Esophagus mucosa (tissue), 1 donor: ENCODE measurements at regions not wholly inside any gene's neighbourhood (a gene's known extent, or its start where the extent isn't known, plus 50 kb on each side); places are given as distances from the start of the nearest gene placed in this dataset.

Source experiments
- ATAC-seq: fragments of 200-7000 bp; cut with Tn5 transposase; one replicate; pipeline ENCODE4 v1.9.1; 2020
- donor health status: DM: yes; HTN: yes; CAD: no.

DNA sequence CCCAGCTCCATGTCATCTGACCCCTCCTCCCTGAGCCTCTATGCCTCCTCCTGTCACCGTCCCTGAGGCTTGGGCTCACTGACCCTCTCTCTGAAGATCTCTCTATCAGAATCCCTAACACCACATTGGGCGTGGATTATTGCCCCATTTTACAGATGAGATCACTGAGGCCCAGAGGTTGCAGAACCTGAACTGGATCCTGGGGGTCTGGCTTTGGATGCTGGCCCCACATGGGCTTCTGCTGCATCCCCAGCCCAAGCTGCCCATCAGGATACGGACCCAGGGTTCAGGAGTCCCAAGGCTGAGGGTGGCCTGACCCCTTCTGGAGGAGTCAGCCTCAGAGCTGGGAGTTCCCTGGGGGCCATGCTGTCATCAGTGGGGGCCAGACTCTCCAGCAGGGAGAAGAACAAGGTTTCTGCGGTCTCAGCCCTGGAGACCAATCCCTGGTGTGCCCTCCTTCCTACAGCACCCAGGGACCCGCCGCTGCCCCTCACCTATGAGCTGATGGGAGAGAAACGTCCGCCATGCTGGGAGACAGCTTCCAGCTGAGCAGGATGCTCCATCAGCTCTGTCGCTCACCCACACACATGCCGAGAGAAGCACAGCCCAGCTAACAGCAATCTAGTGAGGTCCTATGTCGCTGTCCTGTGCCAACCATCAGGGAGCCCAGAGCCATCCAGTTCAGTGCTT, 273.1 kb downstream of the UACA start:
- ATAC-seq: no peak

DNA sequence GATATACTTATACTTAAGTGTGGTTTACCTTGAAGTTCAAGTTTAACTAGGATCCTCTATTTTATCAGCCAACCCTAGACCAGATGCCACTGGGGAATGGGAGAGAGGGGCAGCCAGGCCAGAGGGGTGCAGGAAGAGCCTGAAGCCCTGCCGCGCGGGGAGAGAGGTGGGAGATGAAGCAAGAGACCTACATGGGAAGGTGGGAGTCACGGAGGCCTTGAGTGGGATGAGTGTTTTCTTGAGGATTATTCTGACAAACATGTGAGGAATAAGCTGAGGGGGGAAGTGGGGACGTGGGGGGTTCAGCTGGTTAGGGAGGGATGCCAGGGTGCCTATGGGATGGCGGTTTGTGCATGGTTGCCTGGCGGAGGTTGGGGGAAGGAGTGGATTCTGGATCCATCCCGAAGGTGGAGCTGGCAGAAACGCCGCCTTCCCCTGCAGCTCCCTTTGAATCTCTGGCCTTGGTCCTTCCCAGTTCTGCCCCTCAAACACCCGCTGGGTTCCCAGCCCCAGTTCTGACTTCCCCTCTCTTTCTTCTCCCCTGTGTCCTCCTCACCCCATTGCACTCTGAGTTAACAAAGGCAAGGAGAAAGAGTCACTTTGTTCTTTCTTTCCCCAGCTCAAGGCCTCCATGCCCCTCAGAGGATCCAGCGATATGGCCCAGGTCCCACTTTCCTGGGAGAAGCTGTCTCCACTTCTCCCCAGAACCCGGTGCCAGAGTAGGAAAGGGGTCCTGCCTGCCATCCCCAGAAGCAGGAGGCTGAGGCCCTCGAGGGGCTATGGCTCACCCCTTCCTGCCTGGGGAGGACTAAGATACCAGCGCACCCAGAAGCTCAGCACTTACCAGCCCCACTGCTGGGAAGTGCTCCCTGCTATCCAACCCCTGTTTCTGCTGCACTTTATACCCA, 274.2 kb downstream of the UACA start:
- ATAC-seq: no peak

DNA sequence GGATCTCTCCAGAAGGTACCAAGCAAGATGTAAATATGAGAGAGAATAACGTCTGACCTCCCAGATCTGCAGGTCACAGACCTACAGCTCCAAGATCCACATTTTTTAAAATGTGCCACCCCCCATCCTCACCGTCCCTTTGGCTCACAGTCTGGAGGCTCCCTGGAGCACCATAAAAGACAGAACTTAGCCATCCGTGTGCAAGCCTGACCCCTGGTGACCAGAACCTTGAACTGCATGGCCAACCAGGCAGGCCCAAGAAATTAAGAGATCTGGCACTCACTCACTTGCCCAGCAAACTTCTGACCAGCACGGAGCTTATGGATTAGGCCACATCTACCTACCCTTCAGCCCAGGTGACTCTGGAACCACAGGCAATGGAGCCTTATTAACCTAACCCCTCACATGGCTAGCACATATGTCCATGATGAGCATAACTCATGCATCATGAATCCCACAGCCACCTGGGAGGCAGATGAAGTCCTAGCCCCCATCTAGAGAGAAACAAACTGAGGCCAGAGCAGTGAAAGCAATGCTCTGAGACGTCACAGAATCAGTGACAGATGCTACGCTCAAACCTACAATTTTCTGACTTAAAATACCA, 275.3 kb downstream of the UACA start:
- peak; percentile 62 for ATAC-seq

DNA sequence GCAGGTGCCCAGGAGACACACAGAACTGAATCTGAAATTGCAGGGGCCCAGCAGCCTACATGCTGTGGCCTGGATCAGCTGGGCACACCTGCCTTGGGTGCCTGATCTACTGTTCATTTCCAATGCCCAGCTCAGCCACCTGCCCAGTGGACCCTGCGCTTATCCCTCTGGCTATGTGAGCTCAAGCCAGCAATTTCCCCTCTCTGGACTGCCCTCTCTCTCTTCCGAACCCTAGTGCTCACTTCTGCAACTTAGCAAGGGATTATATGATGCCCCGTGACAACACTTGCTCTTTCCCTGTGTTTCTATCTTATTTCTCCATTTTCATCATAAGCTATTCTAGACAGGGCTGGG, 276.0 kb downstream of the UACA start:
- ATAC-seq: no peak

DNA sequence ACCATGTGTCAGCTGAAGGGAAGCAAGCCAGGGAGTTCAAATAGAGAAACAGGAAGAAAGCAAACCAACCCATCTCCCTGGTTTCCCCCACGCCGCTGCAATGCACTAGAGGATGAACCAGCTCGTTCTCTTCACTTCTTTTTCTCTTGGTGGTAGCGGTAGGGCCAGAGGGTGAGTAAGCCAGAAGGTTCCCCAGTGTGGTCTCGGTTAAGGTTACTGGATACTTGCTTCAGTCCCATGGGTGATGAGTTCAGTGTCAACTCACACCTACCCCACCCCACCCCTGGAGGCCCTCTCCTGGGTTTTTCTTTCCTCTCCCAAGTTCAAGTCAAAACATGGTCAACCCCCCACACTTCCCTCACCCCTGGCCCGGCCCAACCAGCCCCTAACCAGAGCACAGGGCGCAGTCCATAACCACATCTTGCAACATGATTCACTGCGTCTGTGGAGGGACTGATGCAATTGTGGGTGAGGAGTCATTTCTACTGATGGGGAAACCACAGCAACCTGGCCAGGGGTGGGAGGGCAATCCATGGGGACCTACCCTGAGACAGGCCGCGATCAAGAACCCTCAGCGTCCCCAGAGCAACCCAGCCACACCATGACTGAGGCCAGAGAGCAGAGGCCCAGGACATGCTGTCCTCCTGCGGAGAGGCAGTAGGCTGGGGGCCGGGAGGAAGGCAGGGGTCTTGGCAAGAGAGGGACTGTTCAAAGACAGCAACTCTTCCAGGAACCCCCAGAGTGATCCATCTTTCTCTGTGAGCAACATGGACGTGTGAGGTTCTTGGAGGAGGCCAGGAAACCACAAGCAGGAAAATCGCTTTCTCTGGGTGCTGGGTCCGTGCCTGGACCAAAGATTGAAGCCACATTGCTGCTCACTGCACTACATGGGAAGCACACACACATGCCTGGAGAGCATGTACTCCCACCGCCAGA, 276.6 kb downstream of the UACA start:
- peak; percentile 12 for ATAC-seq

DNA sequence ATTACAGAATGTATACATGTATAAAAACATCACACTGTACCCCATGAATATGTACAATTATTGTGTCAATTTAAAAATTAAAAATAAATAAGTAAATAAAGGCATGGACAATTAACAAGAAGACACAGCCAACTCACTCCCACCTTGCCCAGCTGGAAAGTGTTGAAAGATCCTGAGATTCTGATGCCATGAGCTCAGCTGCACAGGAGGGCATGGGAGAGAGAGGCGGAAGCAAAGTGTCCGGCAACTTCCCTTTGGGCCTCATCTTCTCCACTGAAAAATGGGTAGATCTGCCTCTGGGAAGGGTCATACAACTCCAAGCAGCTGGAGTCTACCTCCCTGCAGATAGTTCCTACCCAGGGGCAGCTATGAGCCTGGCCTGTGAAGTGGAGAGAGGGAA, 277.3 kb downstream of the UACA start:
- no peak for ATAC-seq

DNA sequence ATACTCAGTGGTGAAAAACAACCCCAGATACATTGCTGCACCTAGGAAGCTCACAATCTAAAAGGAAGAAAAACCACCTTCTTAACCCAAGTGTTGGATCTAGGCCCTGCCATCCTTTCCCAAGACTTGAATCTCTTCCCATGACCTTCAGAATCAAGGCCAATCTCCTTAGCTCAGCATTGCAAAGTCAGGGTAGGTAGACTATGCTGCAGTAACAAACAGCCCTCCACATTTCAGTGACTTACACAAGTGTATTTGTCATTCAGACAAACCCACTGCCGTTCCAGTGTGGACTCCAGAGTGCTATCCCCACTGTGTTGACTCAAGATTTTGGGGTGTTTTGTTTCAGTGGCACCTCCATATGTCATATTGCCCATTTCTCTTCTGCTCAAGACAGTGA, 278.4 kb downstream of the UACA start:
- no peak for ATAC-seq

DNA sequence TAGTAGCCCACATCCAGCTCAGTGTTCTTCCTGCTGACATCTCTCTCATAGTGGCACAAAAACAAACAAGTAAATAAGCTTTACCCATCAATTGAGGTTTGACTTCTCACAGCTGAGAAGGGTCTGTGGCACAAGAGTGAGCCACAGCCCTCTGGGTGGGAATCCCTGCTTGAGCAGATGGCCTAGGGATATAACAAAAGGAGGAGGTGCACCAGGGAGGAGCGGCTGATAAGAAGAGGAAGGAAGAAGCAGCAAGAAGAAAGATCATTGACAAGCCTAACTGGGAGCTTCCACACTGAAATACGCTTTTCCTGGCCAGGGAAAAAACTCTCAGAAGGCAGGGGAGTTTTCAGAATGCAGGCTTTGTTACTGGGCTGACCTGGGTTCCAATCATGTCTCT, 279.8 kb downstream of the UACA start:
- ATAC-seq: no peak

DNA sequence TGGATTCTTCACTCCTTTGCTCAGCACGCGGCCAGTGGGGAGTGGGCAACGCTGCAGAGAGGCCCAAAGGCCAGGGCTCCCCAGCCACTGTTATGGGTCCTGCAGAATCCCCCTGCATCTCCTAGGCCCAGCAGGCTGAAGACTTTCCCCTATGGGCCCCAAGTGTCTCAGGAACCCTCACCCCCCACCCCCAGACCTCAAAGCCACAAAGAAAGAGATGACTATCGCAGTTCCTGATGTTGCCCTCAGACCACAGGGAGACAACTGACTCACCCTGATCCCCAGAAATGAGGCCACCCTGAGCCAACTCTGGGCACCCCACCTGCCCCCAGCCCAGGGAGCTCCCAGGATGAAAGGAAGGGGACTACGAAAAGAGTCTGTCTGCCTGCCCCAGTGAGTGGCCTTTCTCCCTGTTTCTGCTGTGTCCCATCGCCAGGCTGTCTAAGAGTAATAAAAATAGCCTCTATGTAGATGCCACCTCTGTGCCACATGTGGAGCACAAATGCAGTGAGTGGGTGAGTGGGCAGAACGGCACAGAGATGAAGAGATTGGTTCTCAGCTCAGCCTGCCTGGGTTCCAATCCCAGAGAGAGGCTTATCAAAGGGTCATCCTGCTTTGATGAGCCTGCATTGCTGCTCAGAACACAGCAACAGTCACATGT, 283.0 kb downstream of the UACA start:
- ATAC-seq: no peak

DNA sequence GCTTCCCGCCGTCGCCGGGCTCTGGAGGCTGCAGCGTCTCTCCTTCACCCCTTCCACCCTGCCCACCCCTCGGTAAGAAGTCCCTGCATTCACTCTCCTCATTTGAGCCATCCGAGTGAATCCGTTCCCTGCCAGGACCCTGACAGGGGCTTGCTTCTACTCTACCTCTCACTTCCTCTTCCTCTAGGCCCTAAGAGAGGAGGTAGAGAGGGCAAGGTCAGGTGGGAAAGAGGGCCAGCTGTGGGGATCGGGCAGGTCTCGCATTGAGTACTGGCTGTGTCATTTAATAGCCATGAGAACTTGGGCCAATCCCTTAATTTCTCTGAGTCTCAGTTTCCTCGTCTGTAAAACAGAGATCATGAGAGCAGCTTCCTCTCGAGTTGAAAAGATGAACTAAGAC, 283.6 kb downstream of the UACA start:
- ATAC-seq: no peak

DNA sequence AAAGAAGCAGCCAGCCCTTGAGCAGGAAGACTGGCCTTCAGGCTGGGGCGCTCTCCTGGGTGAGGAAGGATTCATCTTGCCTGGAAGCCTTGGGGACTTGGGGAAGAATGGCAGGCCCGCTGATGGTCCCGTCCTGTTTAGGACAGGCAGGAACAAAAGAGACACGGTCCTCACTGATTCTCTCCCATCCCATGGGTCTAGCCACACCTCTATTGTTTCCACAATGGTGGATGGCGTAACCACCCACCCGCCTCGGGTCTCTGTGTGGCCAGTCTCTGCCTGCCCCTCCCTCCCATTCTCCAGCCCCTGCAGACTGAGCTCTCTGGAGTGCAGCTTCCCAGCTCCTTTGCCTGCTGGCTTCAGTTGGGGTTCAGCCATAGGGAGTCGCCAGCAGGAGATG, 284.3 kb downstream of the UACA start:
- no peak for ATAC-seq

DNA sequence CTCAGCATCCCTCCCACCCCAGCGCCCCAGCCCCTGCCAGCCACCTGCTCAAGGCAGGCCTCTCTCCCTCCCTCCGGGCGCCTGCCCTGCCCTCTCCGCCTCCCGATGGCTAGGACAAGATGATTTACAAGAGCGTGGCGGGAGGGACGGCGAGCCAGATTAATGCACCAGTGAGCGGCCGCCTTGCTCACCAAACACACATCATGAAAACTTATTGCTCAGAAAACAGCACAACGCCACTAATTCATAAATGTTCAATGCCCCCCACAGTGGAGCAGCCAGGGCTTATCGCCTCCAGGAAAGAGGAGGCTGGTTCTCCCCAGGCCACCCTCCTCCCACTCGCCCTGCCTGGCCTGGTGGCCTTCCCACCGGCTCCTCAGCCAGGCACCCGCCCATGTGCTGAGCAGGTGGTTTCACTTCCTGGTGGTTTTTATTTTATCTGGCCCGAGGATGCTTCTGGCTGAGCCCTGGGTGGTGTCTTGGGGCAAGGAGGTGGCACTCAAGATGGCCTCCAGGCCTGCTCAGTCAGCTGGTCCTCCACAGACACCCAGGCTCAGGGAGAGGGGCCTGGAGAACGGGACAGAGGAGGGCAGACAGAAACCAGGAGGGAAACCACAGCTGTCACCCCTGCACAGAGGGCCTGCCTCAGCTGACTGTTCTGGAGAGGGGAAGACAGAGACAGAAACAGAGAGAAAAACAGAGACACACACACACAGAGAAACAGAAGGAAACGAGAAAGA, 284.9 kb downstream of the UACA start:
- ATAC-seq: peak; percentile 12

DNA sequence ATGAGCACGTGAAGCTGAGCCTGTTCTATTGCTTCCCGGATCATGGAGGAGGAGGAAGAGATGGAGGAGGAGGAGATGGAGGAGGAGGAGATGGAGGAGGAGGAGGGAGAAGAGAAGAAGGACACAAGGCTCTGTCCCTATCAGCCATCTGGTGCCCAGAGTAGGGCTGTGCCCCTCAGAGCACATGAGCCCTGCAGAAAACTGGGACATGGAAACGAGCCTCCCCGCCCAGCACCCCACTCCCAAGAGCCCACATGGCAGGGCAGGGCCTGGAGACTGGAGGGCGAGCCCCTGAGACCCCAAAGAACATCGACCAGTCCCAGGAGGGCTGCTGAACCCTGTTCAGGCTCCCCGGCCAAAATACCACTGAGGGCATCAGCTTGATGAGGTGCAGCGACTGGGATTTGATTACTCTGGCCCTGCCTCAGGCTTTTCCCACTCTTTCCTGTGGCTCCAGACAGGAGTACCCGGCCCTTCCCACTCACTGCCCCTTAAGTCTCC, 285.6 kb downstream of the UACA start:
- no peak for ATAC-seq

DNA sequence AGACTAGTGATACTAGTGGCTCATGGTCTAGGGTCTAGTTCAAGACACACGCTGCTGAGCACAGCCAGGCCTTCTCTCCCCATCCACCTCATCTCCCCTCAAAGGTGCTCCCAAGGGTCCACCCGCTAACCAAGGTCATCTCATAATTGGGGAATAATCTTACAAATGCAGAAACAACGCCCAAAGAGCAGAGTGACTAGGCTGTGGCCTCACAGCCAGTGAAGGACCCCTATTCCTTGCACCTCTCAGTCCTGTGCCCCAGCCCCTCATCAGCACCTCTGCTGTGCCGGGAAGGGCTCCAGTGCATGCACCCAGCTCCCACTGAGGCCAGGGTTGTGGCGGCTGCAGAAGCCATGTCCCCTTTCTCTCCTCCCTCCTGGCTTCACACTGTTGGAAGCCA, 286.9 kb downstream of the UACA start:
- ATAC-seq: no peak

DNA sequence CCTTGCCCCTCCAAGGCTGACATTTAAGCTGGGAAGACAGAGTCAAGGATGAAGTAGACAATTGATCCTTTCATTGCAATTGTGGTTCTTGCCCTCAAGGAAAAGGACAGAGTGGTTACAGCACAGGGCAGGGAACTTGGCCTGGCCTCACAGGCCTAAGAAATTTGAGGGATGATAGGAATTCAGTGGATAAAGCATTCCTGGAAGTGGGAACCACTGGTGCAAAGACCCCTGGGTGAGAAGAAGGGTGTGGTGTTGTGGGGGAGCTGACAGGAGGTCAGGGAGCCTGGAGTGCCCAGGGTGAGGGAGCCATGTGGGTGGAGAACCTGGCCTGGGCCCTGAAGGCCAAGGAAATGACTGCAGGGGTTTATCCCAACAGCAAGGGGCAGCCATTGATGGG, 287.4 kb downstream of the UACA start:
- no peak for ATAC-seq

DNA sequence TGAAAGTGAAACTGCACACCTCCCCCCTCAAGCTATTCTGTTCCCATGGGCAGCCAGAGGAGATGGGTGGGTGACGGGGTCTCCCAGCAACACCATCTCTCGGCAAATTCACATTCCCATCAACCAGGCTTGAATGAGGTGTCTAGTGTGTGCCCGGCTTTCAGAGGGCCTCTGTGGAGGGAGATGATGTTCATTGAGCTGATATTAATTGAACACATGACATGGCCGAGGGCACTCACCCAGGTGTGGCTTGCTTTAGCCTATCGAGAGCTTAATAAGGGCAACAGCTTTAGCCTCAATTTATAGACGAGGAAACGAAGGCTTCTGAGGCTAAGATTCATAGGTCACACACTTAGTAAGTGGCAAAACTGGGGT, 288.0 kb downstream of the UACA start:
- no peak for ATAC-seq

DNA sequence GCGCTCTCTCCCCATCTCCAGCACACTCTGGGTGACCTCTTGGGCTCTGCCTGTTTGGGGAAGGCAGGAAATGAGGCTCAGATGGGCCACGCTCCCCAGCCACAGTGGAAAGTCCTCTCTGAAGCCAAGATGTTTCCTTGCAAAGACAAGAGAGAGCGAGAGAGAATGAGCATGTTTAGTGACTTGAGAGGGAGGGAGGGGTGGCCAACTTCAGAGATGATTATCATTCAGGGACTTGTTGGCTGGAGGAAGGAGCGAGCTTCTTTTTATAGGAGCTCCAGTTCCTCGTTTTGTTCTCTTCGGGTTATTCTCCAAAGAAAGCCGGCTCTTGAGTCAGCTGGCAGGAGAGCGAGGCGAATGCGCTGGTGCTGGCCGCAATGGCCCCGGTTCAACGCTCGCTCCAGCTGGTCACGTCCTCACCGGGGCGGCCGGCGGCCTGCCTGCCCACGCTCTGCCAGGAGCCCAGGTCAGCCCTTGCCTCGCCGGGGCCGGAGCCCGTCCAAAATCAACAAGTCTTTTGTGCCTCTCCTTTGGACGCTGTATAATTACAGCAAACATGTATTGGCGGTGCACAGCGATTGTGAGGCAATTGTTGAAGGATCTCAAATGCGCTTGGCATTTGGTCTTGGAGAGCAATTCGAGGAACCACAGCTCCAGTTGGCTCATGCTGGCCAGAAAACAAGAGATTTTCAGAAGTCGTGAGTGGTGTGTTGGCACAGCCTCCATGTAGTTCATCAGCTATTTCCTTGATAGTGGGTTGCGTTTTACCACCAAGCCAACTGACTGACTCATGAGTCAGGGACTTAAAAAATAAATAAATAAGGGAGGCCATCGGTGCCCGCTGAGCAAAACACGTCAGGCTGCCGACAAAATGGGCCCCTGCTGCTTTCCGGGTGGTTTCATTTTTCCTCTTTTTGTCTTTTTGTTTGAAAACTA, 288.6 kb downstream of the UACA start:
- ATAC-seq: peak; percentile 69

DNA sequence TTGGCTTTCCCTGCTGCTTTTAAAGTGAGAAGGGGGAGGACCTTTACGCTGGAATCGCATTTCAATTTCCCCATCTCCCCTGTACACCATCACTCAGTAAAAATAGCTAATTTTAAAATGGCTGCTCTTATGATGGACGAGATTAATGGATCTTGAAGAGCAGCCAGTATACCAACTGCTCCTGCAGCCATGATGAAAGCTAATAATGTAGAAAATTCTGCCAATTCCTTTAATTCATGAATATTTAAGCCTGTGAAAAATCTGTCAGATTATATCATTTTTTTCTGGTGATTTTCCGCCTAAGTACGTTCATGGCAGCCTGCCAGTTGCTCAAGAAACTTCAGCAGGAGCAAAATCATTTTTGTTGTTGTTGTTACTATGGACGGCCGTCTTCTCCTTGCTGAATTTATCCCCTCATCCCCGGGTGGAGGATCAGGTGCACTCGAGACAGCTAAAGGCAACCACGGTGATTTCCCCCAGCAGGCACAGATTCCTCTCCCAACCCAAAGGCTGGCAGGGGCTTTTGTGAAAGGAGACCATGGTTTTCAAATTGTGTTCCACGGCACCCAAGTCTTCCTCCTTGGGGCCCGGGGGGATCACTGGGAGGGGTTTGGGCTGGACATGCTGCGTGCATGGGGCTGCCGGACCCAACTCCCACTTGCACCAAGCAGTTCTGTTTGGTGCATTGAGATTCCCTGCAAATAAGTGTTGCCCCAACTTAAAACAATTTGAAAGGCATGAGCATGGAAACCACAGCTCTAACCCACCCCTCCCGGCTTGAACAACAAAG, 289.6 kb downstream of the UACA start:
- no peak for ATAC-seq

DNA sequence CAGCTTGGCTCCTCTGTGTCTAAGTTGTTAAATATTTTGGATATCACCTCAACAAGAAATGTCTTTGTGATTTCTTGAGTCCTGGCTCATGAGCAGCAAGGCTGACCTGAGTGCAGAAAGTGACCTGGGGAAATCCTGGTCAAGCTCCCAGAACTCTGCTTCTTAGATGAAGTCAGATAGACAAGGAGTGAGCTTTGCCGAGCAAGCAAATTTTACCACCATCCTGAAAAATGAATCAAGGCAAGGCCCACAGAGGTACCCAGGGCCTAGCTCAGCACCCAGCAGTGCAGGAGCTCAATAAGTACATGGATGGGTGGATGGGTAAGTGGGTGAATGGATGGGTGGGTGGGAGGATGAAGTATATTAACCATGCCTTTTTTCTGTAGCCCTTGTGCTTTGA, 291.8 kb downstream of the UACA start:
- ATAC-seq: no peak
